GM21723 (cell line): ENCODE measurements at regions not wholly inside any gene's neighbourhood (a gene's known extent, or its start where the extent isn't known, plus 50 kb on each side); places are given as distances from the start of the nearest gene placed in this dataset.

ENCODE experiments used
- ATAC-seq: cut with Tn5 transposase; IDR thresholded peaks from one replicate; pipeline ENCODE4 v1.9.1; 2021; ENCODE audit warnings: mild to moderate bottlenecking, moderate library complexity; ENCODE audit not compliant: unreplicated experiment

DNA sequence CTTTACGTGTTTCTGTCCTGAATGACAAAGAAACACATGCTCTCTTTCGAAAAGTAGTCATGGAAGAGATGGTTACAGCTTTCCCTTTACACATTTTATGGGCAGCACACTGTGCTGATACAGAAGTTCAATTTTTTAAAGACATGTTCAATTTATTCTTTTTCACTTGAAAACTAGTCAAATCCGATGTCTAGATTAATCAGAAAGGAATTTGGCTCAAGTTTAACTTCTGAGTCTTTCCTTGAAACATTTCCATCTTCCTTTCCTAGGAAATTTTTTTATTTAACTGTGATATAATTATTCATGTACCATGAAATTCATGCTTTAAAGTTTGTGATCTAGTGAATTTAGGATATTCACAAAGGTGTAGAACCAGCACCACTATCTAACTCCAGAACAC, 360.1 kb downstream of the TNS3 start:
- no peak for ATAC-seq

DNA sequence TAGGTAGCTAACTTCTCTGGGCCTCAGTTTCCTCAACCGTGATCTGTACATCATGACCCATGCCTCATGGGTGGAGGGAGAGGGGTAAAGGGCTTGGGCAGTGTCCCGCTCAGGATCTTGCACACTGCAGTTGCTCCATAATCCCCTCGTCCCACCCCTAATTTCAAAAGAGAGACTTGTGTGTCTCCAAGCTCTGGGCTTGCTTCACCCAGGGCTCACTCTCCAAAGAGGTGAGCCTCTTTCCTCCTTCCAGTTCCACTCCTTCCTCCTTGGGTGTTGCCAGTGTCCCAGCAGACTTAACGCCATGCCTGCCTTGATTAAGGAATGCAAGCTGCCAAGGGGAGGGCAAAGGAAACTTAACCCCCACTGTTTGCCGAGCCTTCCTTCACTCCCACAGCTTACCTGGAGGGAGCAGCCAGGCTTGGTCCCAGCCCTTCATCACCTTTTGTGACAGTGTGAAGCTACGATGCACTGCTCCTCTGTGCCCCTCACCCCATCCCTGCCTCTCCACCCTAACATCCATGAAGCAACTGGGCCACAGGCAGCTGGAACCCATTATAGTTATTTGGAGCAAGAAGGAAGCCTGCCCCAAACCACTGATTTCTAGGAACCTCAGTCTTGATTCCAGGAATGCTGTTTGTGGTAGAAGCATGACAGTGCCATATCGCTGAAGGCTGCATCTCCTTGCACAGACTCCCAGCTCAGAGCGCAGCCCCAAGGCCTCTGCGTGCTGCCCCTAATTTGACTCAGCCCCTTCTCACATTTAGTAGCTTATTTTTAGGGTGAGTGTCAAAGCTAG, 363.3 kb downstream of the TNS3 start:
- no peak for ATAC-seq

DNA sequence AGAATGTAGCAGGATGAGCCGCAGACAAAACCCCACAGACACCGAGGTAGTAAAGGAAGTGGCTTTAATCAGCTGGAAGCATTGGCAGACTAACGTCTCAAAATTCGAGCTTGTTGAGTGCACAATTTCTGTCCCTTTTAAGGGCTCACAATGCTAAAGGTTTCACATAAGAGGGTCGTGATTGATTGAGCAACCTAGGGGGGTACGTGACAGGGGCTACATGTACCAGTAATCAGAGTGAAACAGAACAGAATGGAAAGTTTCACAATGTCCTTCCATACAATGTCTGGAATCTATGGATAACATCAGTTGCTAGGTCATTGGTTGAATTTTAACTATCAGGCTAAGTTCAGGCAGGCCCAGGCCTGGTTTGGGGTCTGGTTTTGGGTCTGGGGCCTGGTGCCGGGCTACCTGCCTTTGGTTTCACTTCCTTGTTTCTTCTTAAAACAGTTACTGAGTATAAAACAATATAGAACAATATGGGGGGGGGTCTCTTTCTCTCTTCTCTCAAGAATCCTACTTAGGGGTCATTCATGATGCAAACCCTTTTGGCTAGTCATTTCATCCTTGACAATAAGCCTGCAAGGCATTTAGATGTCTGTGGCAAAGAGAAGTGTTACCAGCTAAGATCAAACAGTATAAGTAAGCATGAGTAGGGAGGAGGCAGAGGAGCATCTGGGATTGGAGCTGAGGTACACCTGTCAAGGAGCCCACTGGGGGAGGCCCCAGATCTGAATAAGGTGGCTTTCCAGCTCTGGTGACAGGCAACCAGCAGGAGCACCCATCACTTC, 364.1 kb downstream of the TNS3 start:
- no peak for ATAC-seq

DNA sequence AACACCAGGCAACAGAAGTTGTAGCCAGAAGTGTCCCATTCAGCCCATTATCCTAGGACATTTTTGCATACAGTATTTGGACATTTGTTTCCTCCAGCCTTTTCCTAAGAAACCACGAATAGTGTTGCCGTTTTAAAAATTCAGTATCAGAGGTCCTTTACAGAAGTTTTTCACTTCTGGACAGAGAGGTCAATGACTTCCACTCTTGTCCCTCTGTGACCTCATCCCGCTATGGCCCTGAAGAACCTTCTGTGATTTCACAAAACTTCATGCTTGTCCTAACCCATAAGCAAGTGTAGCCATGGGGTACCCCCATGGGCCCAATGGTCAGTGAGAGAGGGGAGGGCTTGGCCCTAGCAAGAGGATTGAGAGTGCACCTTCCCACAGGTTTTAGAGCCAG, 364.8 kb downstream of the TNS3 start:
- no peak for ATAC-seq

DNA sequence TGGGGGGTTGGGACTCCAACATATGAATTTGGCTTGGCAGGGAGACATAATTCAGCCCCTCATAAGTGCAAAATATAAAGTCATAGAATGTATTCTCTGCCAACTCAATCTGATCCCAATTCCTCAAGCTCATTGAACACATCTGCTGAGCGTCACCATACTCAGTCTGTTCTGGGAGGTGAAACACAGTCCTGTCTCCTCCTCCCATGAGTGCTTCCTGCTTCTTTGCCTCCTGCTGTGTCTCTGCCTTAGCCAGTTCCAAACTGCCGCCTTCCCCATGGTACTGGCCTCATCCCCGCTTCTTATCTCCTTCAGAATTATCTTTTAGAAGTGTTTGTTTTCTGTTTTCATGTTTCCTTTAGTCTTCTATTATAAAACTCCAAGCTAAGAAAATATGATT, 365.5 kb downstream of the TNS3 start:
- ATAC-seq: no peak

DNA sequence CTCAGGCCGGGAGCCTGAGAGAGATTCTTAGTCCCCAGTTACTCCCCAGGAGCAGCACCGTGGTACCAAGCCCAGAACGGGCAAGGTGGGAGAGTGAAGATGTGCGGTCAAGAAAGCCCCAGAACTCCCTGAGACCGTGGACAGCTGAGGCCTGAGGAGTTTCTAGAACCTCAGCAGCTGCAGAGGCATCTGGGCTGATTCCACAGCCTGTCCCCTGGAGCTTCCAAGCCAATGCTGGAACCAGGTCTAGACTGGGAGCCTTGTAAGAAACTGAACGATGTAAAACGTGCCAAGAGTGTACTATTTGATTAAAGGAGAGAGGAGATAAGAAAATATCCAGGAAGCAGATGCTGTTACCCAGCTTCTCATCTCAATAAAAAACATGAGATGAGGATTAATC, 366.3 kb downstream of the TNS3 start:
- no peak for ATAC-seq

DNA sequence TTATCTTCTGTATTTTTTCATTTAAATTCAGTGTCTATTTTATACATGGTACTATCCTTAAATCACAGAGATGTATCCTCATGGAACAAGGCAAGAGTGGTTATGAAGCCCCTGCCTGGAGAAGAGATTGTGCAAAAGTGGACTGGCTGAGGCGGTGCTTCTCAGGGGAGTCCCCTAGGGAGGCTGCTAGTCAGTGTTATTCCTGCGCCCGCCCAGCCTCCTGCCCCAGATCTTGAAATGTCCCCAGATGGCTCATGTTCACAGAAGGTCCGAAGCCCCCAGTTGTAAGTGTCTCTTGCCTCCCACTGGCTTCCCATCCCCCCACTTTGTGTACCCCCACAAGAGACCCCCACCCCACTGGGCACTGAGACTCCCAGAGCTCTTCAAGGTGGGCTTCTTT, 366.9 kb downstream of the TNS3 start:
- ATAC-seq: no peak

DNA sequence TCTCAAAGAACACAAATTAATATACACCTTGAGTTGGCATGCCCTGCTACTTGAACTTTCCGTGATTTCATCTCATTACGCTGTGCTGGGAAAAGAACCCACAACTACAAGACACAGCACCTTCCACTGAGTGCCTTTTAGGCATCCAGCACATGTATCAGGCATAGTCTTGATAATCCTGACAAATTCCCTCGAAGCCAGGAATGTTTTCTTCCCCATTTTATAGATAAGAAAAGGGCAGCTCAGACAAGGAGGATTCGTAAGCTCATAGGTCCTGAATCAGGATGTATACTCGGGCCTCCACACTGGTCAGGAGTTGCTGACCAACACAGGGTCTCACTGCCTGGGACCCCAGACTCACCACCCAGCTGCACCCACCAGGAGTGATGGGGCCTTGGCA, 368.6 kb downstream of the TNS3 start:
- no peak for ATAC-seq

DNA sequence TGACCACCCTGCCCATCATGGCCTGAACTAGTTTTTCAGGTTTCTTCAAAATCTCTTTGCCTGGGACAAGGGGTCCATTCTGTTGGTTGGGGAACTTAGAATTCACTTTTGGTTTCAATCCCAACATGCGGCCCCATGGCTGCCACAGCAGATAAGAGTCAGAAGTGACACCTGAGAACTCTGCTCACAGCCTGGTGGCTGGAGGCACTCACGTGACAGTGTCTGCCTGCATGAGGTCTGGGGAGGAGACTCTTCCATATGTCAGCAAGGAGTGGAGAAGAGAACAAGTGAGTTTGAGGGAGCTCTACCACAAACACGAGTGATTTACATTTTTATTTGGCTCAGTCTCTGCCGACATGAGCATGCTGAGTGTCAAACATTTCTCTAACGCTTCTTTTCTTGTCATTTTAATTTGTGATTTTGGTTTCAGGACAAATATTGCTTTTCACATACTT, 370.4 kb downstream of the TNS3 start:
- no peak for ATAC-seq

DNA sequence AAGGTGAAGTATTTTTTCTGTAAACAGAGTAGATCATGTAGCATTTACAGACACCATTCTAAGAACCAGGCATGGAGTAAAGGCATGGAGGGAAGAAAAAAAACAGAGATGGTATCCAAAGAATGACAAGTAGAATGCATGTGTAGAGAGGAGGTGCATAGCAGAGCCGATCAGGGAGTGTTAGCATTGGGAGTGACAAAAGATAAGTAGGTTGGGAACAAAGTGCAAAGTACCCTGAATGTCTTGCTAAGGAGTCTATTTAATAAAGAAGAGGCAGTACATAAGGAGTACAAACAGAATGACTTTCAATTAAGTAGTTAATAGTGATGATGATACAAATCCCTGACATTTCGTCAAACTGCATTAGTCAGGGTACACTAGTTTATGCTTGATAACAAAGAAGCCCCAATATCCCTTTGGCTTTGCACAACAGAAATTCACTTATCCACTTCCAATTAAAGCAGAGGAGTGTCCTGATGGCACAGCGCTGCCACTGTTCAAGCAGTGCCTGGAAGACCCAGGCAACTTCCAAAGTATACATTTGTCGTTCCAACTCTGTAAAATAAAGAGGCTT, 371.5 kb downstream of the TNS3 start:
- ATAC-seq: no peak

DNA sequence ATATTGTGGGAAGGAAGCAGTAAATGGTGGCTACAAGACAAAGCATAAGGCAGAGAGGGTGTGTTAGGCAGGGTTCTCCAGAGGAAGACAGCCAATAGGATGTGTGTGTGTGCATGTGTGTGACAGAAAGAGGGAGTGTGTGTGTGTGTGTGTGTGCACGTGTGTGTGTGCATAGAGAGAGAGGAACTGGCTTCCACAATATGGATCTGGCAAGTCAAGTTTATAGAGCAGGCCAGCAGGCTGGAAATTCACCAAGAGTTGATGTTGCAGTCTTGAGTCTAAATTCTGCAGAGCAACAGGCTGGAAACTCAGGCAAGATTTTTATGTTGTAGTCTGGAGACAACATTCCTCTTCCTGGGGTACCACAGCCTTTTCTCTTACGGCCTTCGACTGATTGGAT, 374.0 kb downstream of the TNS3 start:
- no peak for ATAC-seq

DNA sequence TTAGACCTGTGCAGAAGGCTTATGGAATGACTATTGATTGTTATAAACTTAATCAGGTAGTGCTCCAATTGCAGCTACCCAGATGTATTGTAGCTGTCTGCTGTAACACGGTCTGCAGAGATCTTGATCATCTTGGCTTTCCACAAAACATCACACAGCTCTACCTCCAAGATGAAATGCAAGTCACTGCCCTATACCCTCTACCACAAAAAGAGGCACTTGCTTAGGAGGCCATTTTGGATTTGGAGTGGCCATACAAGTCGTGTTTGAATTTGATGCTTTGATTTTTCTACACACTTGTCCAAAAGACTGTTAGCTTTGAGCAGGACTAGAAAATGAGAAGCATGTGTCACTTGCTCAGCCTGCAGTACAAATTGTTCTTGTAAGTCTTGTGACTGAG, 377.2 kb downstream of the TNS3 start:
- ATAC-seq: no peak

DNA sequence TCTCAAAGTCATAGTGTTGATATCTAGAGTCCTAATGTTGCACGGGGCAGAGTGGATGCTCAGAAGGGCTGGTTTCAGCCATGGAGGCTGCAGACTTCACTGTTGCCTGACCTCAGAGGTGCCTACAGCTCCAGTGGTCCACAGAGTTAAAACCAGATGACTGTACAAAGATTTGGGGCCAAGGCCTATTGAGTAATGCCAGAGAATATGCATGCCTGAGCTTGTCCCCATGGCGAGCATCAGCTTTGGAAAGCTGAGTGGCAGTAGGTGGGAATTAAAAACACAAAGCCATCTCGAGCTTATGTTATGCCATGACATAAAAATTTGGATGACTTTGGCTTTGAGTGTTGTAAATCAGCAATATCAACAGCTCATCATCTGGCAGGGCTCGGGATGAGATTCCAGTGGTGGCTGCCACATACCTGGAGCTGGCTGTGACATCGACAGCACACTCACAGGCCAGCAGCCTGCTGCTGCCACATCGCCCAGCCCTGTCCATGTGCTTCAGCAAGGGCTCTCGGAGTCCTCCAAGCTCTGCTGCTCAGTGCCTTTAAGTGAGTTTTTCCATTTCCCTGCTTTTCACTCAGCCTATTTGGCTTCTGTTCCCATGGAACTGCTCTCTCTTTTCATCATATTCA, 379.6 kb downstream of the TNS3 start:
- no peak for ATAC-seq

DNA sequence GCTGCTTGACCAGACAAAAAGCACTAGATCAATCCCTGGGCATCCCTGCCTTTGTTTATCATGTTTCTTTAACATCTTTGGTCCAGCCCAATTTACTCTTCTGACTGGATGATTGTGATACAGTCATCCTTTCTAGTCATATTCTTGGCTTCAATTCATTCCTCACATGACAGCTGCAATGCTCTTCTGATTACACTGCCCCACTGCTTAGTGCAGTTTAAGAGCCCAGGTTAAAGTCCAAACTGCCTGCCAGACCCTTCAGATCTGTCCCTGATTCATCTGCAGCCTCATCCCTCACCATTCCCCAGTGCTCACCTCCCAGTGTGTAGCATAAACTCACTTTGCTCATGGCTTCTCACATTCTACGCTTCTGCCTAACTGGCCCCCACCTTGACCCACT, 383.8 kb downstream of the TNS3 start:
- ATAC-seq: no peak

DNA sequence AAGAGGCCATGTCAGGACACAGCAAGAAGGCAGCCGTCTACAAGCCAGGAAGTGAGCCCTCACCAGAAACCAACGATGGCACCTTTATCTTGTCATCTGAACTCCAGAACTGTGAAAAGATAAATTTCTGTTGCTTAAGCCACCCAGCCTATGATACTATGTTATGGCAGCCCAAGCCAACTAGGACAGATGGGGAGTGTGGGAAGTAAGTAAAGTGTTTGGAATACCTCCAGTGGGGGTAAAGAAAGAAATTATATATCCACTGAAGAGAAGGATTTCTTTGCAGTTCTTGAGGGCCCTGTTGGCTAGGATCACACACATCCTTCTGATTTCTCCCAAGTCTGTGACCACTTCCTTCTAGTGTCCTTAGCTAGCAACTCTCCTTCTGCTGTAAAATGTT, 384.4 kb downstream of the TNS3 start:
- ATAC-seq: no peak

DNA sequence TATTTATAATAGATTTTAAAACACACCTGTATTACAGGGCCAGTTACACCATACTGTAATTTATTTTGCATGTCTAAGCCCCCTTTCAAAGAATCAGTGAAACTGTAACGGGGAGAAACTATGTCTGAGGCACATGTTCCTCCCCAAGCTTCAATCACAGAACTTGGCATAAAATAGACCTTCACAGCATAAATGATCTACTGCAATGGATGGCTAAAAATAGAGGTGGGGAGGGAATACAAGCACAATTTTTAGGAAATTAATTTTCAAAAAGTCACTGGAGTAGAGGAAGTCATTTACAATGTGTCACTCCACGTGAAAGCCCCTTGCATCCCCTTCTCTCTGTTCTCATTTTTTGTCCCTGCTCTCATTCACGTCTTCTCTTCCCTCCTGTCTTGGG, 385.2 kb downstream of the TNS3 start:
- no peak for ATAC-seq

DNA sequence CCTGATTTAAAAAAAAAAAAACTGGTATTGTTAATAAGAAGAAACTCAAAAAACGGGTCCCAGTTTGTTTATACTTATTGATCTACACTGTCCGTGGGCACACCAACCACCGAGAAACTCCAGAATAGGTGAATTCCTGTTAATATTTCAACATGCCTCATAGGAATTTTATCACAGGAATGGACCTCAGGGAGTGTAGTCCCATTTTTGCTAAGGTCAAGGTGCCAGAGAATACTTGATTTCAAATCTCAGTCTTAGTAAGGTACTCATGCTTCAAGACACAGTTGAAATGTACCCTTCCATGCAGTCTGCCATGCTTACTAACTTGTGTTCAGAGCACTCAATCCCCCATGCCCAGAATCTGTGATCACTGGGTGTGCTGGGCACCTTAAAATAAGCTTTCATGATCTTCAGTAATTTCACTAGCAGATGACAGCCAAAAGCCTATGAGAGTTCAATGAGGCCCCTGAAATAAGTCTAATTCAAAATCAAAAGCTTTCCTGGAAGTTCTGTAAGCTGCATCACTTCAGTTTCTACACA, 385.7 kb downstream of the TNS3 start:
- ATAC-seq: no peak

DNA sequence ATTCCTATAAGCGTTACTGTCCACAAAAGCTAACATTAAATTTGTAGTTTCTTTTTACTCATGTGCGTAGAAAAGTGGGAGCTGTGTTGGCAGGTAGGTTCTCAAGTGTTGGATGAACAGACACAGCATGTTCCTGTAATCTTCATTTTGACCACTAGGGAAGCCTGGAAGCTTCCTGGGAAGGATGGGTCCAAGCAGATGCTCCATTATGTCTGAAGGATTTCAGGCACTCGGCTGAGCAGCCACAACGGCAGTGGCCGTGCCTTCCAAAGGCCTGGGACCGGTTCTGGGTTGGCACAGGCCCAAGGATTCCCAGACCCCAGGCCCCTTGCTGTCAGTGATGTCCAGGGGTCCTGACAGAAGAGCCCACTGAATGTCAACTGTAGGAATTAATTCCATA, 386.3 kb downstream of the TNS3 start:
- no peak for ATAC-seq

DNA sequence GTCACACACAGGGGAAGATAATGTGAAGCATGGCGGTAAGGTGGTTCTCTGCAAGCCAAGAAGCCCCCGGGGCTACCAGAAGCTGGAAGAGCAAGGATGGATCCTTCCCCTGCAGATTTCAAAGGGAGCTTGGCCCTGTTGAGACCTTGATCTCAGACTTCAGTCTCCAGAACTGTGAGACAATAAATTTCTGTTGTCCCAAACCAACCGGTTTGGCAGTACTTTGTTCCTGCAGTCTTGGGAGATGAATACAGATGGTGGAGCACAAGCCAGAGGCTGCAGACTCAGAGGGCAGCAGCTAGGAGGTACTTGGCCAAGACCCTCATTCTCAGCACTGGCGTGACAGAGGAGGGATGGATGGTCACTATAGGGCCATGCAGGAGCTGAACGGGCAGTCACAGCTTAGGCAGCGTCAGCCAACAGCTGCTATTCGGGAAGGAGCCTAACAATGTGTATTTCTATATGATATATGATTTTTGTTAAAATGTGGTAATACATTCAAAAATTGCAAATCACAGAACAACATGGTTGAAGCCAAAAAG, 387.3 kb downstream of the TNS3 start:
- no peak for ATAC-seq

DNA sequence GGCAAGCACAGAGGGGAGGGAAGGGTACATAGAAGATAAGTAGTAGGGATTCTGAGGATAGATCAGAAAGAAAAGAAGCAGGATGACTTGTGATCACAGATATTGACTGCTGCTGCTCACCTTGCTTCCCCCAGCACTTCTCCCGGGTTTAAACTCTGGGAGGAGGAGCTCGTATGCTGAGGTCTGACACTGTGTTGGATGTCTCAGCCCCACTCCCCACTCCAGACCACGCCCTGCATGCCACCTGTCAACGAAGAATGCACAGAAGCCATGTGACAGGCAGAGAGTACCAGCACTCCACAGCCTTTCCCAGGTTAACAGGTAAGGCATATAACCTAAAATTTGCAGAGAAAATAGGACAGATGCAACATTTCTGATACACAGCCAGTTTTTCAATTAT, 388.9 kb downstream of the TNS3 start:
- no peak for ATAC-seq

DNA sequence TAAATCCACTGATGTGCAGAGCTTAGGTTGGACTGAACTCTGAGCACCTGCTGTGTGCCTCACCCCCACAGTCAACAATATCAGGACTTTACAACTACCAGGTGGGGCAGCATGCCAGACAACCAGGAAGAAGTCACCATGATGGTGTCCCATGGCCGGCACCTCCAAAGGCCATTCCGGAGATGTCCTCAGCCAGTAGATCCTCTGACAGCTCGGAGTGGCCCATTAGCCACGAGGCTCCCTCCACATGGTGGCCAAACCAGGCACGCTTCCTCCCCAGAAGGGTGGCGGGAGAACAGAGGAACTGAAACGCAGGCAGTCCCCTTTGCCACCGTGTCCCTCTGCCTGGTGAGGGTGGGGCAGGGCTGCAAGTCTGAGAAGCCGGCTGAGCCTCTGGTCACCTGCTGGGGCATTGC, 390.0 kb downstream of the TNS3 start:
- ATAC-seq: no peak
